ENCODE measurements at regions not wholly inside any gene's neighbourhood (a gene's known extent, or its start where the extent isn't known, plus 50 kb on each side); places are given as distances from the start of the nearest gene placed in this dataset.

DNA sequence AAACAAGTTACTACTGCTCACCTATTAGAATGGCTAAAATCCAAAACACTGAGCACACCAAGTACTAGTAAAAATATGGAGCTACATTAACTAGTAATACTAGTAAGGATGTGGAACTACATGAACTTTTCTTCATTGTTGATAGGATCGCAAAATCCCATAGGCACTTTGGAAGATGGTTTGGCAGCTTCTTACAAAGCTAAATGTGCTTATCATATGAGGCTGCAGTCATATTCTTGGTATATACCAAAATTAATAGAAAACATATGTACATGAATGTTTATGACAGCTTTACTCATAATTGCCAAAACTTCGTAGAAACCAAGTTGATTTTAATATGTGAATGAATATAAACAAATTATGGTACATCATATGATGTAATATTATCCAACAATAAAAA lies 366.8 kb upstream of the KCNMB2 start:
- TF ChIP-seq TAF1 (IDR thresholded peaks at IDR 0.05; ENCODE audit: borderline replicate concordance, insufficient read depth, low read length) (no peak), FOXP2 (optimal IDR thresholded peaks at IDR 0.05; ENCODE audit: borderline replicate concordance, extremely low read depth, extremely low read length, insufficient read depth) (no peak), POLR2AphosphoS5 (IDR thresholded peaks at IDR 0.05; ENCODE audit: low read depth, low read length) (no peak), SIN3A (IDR thresholded peaks at IDR 0.05; ENCODE audit: borderline replicate concordance, insufficient read depth, low read length) (no peak)
- TF ChIP-seq, protein P1, sequence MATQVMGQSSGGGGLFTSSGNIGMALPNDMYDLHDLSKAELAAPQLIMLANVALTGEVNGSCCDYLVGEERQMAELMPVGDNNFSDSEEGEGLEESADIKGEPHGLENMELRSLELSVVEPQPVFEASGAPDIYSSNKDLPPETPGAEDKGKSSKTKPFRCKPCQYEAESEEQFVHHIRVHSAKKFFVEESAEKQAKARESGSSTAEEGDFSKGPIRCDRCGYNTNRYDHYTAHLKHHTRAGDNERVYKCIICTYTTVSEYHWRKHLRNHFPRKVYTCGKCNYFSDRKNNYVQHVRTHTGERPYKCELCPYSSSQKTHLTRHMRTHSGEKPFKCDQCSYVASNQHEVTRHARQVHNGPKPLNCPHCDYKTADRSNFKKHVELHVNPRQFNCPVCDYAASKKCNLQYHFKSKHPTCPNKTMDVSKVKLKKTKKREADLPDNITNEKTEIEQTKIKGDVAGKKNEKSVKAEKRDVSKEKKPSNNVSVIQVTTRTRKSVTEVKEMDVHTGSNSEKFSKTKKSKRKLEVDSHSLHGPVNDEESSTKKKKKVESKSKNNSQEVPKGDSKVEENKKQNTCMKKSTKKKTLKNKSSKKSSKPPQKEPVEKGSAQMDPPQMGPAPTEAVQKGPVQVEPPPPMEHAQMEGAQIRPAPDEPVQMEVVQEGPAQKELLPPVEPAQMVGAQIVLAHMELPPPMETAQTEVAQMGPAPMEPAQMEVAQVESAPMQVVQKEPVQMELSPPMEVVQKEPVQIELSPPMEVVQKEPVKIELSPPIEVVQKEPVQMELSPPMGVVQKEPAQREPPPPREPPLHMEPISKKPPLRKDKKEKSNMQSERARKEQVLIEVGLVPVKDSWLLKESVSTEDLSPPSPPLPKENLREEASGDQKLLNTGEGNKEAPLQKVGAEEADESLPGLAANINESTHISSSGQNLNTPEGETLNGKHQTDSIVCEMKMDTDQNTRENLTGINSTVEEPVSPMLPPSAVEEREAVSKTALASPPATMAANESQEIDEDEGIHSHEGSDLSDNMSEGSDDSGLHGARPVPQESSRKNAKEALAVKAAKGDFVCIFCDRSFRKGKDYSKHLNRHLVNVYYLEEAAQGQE (IDR thresholded peaks at IDR 0.05; ENCODE audit: insufficient read depth in 1 of 2, low read depth in 2 of 2, low read length in 2 of 2) = no peak

DNA sequence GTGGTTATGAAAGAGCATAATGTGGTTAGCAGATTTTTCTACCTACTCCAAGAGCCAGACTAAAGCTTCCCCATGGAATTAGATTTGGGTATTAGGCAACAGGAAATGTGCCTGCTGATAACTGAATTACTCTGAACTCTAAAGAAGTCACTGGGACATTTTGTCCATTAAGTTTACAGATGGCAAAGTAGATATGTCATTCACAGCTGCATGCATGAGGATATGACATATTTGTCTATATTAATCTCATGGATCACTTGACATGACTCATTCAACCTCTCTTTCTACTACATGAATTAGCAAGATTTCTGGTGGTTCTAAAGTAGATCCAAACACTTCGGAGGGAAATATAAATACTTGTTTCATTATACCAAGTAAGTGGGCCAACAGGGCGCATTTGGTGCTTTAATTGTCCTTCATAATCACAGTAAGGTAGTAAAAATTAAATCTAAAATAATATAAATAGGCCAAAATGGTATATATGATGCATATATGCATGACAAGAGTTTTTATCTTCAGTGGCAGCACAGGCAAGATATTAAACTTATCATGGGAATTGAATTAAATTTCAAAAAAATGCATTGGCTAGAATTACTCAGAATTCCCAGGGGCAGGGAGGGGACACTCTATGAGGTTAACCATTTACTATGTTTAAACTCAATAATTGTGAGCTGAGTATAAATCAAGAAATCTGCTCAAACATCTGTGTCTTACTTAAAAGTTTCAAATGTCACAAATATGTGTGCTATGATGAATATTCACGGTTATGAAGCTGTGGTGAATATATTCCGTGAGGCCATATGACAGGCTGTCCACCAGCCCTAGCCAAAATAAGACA lies 365.3 kb upstream of the KCNMB2 start:
- TF ChIP-seq POLR2AphosphoS5 (IDR thresholded peaks at IDR 0.05; ENCODE audit: low read depth, low read length) (peak; percentile 49; the same call in 1 of the 2 replicates), TAF1 (IDR thresholded peaks at IDR 0.05; ENCODE audit: borderline replicate concordance, insufficient read depth, low read length) (no peak), FOXP2 (optimal IDR thresholded peaks at IDR 0.05; ENCODE audit: borderline replicate concordance, extremely low read depth, extremely low read length, insufficient read depth) (no peak), SIN3A (IDR thresholded peaks at IDR 0.05; ENCODE audit: borderline replicate concordance, insufficient read depth, low read length) (peak; percentile 50; the same call in 1 of the 2 replicates)
- TF ChIP-seq, protein P1 (IDR thresholded peaks at IDR 0.05; ENCODE audit: insufficient read depth in 1 of 2, low read depth in 2 of 2, low read length in 2 of 2) = peak in 1 of 2 experiments; percentile 67; a peak in 1 of 4 replicates

DNA sequence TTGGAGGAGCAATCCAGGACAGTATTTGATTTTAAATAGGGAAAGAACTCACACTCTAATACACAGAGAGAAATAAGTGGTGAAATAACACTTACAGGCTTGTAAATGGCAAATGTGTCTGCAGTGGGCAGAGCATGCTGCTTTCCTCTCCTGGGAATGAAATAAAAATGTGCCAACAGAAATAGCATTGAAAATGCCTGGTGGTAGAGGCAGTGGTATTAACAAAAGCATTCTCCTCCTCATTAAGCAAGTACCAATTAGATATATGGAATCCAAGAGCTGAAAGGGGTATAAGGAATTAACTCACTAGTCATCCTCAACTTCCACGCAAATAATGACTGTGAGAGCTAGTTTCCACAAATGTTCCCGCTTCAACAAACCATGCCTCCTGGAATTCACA lies 364.1 kb upstream of the KCNMB2 start:
- TF ChIP-seq POLR2AphosphoS5 (IDR thresholded peaks at IDR 0.05; ENCODE audit: low read depth, low read length) = no peak
- no peak for TF ChIP-seq TAF1 (IDR thresholded peaks at IDR 0.05; ENCODE audit: borderline replicate concordance, insufficient read depth, low read length)
- TF ChIP-seq FOXP2 (optimal IDR thresholded peaks at IDR 0.05; ENCODE audit: borderline replicate concordance, extremely low read depth, extremely low read length, insufficient read depth) = no peak
- TF ChIP-seq, protein P1 (IDR thresholded peaks at IDR 0.05; ENCODE audit: insufficient read depth in 1 of 2, low read depth in 2 of 2, low read length in 2 of 2) = no peak
- no peak for TF ChIP-seq SIN3A (IDR thresholded peaks at IDR 0.05; ENCODE audit: borderline replicate concordance, insufficient read depth, low read length)

DNA sequence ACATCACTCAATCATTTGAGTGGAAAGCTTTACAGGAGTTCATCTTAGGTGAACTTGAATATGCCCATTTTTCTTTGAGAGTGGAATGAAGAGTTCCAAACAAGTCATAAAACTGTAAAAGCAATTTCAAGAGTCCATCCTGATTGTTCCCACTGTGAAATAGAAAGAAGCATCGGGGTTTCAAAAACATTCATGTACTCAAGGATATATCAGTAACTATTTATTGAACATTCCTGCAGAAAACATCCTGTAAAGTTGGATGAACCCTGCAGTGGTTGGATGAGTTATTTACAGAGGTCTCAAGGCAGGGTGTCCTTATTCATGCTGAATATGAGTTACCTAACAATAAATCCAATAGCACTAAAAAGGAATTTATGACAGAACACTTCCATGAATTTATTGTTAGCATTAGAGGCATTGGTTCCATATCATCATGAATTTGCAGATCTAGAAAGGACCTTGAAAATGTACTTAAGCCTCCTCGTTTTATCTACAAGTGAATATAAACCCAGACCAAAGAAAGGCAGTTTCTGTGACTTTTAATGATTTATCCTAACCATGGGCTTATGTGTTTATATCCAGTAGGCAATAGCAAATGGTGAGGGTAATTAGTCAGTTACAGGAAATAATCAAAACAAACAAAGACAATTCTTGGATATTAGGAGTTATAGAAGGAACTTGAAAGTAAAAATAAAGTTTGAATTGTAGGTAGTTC lies 361.9 kb upstream of the KCNMB2 start:
- TF ChIP-seq FOXP2 (optimal IDR thresholded peaks at IDR 0.05; ENCODE audit: borderline replicate concordance, extremely low read depth, extremely low read length, insufficient read depth) (no peak), POLR2AphosphoS5 (IDR thresholded peaks at IDR 0.05; ENCODE audit: low read depth, low read length) (no peak), TAF1 (IDR thresholded peaks at IDR 0.05; ENCODE audit: borderline replicate concordance, insufficient read depth, low read length) (no peak), SIN3A (IDR thresholded peaks at IDR 0.05; ENCODE audit: borderline replicate concordance, insufficient read depth, low read length) (no peak)
- TF ChIP-seq, protein P1 (IDR thresholded peaks at IDR 0.05; ENCODE audit: insufficient read depth in 1 of 2, low read depth in 2 of 2, low read length in 2 of 2) = no peak
